Activated naive CD4-positive, alpha-beta T cell (primary cell): ENCODE measurements at regions not wholly inside any gene's neighbourhood (a gene's known extent, or its start where the extent isn't known, plus 50 kb on each side); places are given as distances from the start of the nearest gene placed in this dataset.
"Not testable (repeated sequence)": the region's sequence is repeated elsewhere in the genome, so short reads cannot be mapped to it uniquely, and the experiment has no call there.

Experiments used
- DNase-seq, 4 experiments: peaks; one replicate each; lab custom pipeline; 2025; lab: John Stamatoyannopoulos, UW

- not testable (repeated sequence) for DNase-seq
Observed at GRCh38 chr18:60015826-60016225, 116.0 kb downstream of the PMAIP1 start.

- DNase-seq: not testable (repeated sequence)
Observed at GRCh38 chr18:60013148-60013547, 113.4 kb downstream of the PMAIP1 start.

GRCh38 chr18:60010984-60011383 is 111.2 kb downstream of the PMAIP1 start:
- DNase-seq: no peak

- DNase-seq: no peak
Observed at GRCh38 chr18:60010513-60010912, 110.7 kb downstream of the PMAIP1 start.

GRCh38 chr18:60007661-60008060 is 107.9 kb downstream of the PMAIP1 start:
- DNase-seq: no peak

GRCh38 chr18:60003610-60004185 is 103.9 kb downstream of the PMAIP1 start:
- DNase-seq: no peak

- no peak for DNase-seq
Observed at GRCh38 chr18:59996370-59996966, 96.7 kb downstream of the PMAIP1 start.

- DNase-seq: no peak
Observed at GRCh38 chr18:59994357-59994756, 94.6 kb downstream of the PMAIP1 start.

GRCh38 chr18:59993560-59993959 is 93.8 kb downstream of the PMAIP1 start:
- DNase-seq: no peak

- no peak for DNase-seq
Observed at GRCh38 chr18:59990121-59990823, 90.5 kb downstream of the PMAIP1 start.

- peak in 3 of 4 experiments; percentile 1 to 4 (median 3) for DNase-seq
Observed at GRCh38 chr18:59988098-59988706, 88.4 kb downstream of the PMAIP1 start.

GRCh38 chr18:59987102-59987501 is 87.3 kb downstream of the PMAIP1 start:
- no peak for DNase-seq

GRCh38 chr18:59986139-59986538 is 86.3 kb downstream of the PMAIP1 start:
- DNase-seq: no peak

GRCh38 chr18:59985289-59985688 is 85.5 kb downstream of the PMAIP1 start:
- no peak for DNase-seq

- DNase-seq: no peak
Observed at GRCh38 chr18:59983506-59983905, 83.7 kb downstream of the PMAIP1 start.

- DNase-seq: no peak
Observed at GRCh38 chr18:59980188-59980637, 80.4 kb downstream of the PMAIP1 start.

GRCh38 chr18:59971871-59972428 is 72.2 kb downstream of the PMAIP1 start:
- no peak for DNase-seq

- not testable (repeated sequence) for DNase-seq
Observed at GRCh38 chr18:59971144-59971543, 71.3 kb downstream of the PMAIP1 start.

- DNase-seq: not testable (repeated sequence)
Observed at GRCh38 chr18:59969477-59970028, 69.8 kb downstream of the PMAIP1 start.

- no peak for DNase-seq
Observed at GRCh38 chr18:59968583-59968982, 68.8 kb downstream of the PMAIP1 start.

- DNase-seq: no peak
Observed at GRCh38 chr18:59967878-59968277, 68.1 kb downstream of the PMAIP1 start.

GRCh38 chr18:59966913-59967312 is 67.1 kb downstream of the PMAIP1 start:
- DNase-seq: no peak
